ENCODE measurements at regions not wholly inside any gene's neighbourhood (a gene's known extent, or its start where the extent isn't known, plus 50 kb on each side); places are given as distances from the start of the nearest gene placed in this dataset.

GRCh38 chr14:46487582-46488350 is 163.8 kb downstream of the RPL10L start:
- ChIA-PET POLR2A (no interaction called here), CTCF (interaction anchor here (0.7 kb wide), 1 partner anchor 775 kb away, joined by 3 read pairs; no protein-coding TSS in a partner anchor)
- Histone ChIP-seq H3K27ac (no peak overlapping the region), H3K4me2 (no peak overlapping the region), H3K9me3 (no peaks in the 10 kb centered on the region), H3K4me1 (no peaks in the 10 kb centered on the region), H3K4me3 (no peak overlapping the region)
- 30% methylated on average over 10 of the region's 10 CpGs for WGBS (ENCODE audit: missing lambda C conversion rate)
- no peak for FAIRE-seq
- TF ChIP-seq, protein P1, sequence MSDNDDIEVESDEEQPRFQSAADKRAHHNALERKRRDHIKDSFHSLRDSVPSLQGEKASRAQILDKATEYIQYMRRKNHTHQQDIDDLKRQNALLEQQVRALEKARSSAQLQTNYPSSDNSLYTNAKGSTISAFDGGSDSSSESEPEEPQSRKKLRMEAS (IDR thresholded peaks at IDR 0.05) = no peak
- TF ChIP-seq RAD21 (conservative IDR thresholded peaks at IDR 0.05 in 1 of 2, IDR thresholded peaks at IDR 0.05 in 1 of 2) (no peak), FOSB (CRISPR knock-in tag; IDR thresholded peaks at IDR 0.05) (no peak)
- TF ChIP-seq, protein P2, sequence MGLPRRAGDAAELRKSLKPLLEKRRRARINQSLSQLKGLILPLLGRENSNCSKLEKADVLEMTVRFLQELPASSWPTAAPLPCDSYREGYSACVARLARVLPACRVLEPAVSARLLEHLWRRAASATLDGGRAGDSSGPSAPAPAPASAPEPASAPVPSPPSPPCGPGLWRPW (IDR thresholded peaks at IDR 0.05) = no peak
- TF ChIP-seq, protein P3, sequence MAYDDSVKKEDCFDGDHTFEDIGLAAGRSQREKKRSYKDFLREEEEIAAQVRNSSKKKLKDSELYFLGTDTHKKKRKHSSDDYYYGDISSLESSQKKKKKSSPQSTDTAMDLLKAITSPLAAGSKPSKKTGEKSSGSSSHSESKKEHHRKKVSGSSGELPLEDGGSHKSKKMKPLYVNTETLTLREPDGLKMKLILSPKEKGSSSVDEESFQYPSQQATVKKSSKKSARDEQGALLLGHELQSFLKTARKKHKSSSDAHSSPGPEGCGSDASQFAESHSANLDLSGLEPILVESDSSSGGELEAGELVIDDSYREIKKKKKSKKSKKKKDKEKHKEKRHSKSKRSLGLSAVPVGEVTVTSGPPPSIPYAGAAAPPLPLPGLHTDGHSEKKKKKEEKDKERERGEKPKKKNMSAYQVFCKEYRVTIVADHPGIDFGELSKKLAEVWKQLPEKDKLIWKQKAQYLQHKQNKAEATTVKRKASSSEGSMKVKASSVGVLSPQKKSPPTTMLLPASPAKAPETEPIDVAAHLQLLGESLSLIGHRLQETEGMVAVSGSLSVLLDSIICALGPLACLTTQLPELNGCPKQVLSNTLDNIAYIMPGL (CRISPR knock-in tag; IDR thresholded peaks at IDR 0.05; ENCODE audit: borderline replicate concordance) = no peak
- ATAC-seq = no peak
- DNase-seq (ENCODE audit: low read depth in 1 of 2, low spot score in 1 of 2) = no peak

DNA sequence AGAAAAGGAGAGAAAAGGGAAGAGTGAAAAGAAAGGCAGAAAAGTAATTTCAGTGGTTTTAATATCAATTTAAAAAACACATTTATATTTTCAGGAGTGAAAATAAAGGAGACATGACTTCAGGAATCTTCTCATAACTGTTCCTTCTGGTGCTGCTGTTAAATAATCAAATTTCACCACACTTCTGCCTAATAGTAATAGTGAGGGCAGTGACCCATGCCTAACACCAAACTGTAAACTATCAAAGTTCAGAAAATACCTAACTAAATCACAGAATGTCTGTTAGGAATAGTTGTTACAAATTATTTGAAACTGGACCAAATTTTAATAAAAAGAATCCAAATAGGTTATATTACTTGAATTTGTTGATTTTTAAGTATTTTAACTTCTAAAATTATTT is 169.4 kb downstream of the RPL10L start:
- POLR2A ChIA-PET = no interaction called here
- Histone ChIP-seq H3K9me3 (0 out of 3 replicates have a peak, but pooled peaks cover under 1% of the 10 kb centered on the region), H3K4me2 (no peak overlapping the region), H3K4me1 (no peaks in the 10 kb centered on the region), H3K4me3 (no peak overlapping the region), H3K27ac (no peak overlapping the region)
- DNase-seq (ENCODE audit: low read depth in 1 of 2, low spot score in 1 of 2) (no peak), FAIRE-seq (no peak), ATAC-seq (no peak)
- no peak for TF ChIP-seq CEBPB (IDR thresholded peaks at IDR 0.05)
- no peak for TF ChIP-seq POLR2A (IDR thresholded peaks at IDR 0.05; ENCODE audit: low read length)
- no peak for TF ChIP-seq KDM1A (IDR thresholded peaks at IDR 0.05; ENCODE audit: low read depth)
- TF ChIP-seq E2F6 (IDR thresholded peaks at IDR 0.05; ENCODE audit: borderline replicate concordance, low read depth) = no peak
- TF ChIP-seq ZC3H11A (IDR thresholded peaks at IDR 0.05) = no peak
- TF ChIP-seq RCOR1 (IDR thresholded peaks at IDR 0.05; ENCODE audit: low read depth, low read length) = no peak
- TF ChIP-seq, protein P4, sequence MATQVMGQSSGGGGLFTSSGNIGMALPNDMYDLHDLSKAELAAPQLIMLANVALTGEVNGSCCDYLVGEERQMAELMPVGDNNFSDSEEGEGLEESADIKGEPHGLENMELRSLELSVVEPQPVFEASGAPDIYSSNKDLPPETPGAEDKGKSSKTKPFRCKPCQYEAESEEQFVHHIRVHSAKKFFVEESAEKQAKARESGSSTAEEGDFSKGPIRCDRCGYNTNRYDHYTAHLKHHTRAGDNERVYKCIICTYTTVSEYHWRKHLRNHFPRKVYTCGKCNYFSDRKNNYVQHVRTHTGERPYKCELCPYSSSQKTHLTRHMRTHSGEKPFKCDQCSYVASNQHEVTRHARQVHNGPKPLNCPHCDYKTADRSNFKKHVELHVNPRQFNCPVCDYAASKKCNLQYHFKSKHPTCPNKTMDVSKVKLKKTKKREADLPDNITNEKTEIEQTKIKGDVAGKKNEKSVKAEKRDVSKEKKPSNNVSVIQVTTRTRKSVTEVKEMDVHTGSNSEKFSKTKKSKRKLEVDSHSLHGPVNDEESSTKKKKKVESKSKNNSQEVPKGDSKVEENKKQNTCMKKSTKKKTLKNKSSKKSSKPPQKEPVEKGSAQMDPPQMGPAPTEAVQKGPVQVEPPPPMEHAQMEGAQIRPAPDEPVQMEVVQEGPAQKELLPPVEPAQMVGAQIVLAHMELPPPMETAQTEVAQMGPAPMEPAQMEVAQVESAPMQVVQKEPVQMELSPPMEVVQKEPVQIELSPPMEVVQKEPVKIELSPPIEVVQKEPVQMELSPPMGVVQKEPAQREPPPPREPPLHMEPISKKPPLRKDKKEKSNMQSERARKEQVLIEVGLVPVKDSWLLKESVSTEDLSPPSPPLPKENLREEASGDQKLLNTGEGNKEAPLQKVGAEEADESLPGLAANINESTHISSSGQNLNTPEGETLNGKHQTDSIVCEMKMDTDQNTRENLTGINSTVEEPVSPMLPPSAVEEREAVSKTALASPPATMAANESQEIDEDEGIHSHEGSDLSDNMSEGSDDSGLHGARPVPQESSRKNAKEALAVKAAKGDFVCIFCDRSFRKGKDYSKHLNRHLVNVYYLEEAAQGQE (IDR thresholded peaks at IDR 0.05) = no peak
- TF ChIP-seq SMC3 (IDR thresholded peaks at IDR 0.05) = no peak
- TF ChIP-seq ESRRA (IDR thresholded peaks at IDR 0.05; ENCODE audit: borderline replicate concordance, low read length) = no peak
- no peak for TF ChIP-seq SREBF2 (IDR thresholded peaks at IDR 0.05)
- TF ChIP-seq BCL3 (IDR thresholded peaks at IDR 0.05) = no peak
- TF ChIP-seq, protein P5, sequence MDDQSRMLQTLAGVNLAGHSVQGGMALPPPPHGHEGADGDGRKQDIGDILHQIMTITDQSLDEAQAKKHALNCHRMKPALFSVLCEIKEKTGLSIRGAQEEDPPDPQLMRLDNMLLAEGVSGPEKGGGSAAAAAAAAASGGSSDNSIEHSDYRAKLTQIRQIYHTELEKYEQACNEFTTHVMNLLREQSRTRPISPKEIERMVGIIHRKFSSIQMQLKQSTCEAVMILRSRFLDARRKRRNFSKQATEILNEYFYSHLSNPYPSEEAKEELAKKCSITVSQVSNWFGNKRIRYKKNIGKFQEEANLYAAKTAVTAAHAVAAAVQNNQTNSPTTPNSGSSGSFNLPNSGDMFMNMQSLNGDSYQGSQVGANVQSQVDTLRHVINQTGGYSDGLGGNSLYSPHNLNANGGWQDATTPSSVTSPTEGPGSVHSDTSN (IDR thresholded peaks at IDR 0.05) = no peak
- TF ChIP-seq JUN (IDR thresholded peaks at IDR 0.05) = no peak
- CTCF ChIA-PET = no interaction called here

Measured in A549 (cell line).